HepG2 (cell line): ENCODE measurements at regions not wholly inside any gene's neighbourhood (a gene's known extent, or its start where the extent isn't known, plus 50 kb on each side); places are given as distances from the start of the nearest gene placed in this dataset.

Source experiments
- ATAC-seq: fragments of 200-7000 bp; cut with Tn5 transposase; 3 replicates; pipeline ENCODE4 v1.9.1; 2020; ENCODE audit warnings: mild to moderate bottlenecking, moderate library complexity
- BruUV-seq: library from RNA; stranded (reverse); fragments of 400-500 nt; replicated peaks from 2 replicates; lab custom pipeline; 2021; lab: Mats Ljungman, UMichigan
- CTCF ChIA-PET: fragments of 300-600 bp; formaldehyde crosslinking; extraction: SDS; loops from one replicate; lab custom pipeline; 2021; ENCODE audit warnings: low total read pairs, inconsistent platforms, low intra/inter-chr PET ratio; lab: Yijun Ruan, JAX
- POLR2A ChIA-PET: fragments of 350-600 bp; sonication (Branson Sonifier 250); formaldehyde crosslinking; loops from one replicate; lab custom pipeline; 2020; ENCODE audit warnings: antibody characterized with exemption, inconsistent platforms; lab: Yijun Ruan, JAX
- DNase-seq: peaks from one replicate; pipeline ENCODE4 v3.0.0-alpha.2; 2015; ENCODE audit warnings: low spot score
- FAIRE-seq: peaks from 3 replicates; lab custom pipeline; 2011; peaks lifted over from hg19 to GRCh38; lab: Jason Lieb, UNC
- H2AFZ ChIP-seq: one replicate; pipeline ENCODE4 v1.6.1; 2011; ENCODE audit warnings: low read length, inconsistent platforms
- H3K27ac ChIP-seq: fragments of 300-600 bp; 3 replicates; pipeline ENCODE4 v1.8.0; 2011; ENCODE audit warnings: mixed run types, mild to moderate bottlenecking, mixed read lengths, low read length, inconsistent platforms; ENCODE audit not compliant: insufficient read depth; ENCODE audit errors: extremely low read length
- H3K27me3 ChIP-seq, 2 experiments: fragments of 200-600 bp in 1 of 2; 2 replicates in 1 of 2; 3 replicates in 1 of 2; pipeline versions ENCODE4 v1.6.0 to v1.8.0; 2011; ENCODE audit warnings: low read length in 2 of 2, mild to moderate bottlenecking in 2 of 2, moderate library complexity in 2 of 2, inconsistent platforms in 1 of 2; ENCODE audit not compliant: insufficient read depth in 2 of 2, control insufficient read depth in 1 of 2
- H3K36me3 ChIP-seq, 2 experiments: fragments of 200-600 bp in 1 of 2; replicated peaks in 1 of 2; 2 replicates in 1 of 2; 3 replicates in 1 of 2; pipeline versions ENCODE4 v1.5.1 to v1.8.0; 2011; ENCODE audit warnings: low read length in 2 of 2, inconsistent platforms in 1 of 2; ENCODE audit not compliant: insufficient read depth in 2 of 2, control insufficient read depth in 1 of 2
- H3K4me1 ChIP-seq: 2 replicates; pipeline ENCODE4 v1.5.1; 2012; ENCODE audit warnings: low read length, inconsistent platforms; ENCODE audit not compliant: insufficient read depth
- H3K4me2 ChIP-seq: 2 replicates; pipeline ENCODE4 v1.6.0; 2011; ENCODE audit warnings: low read depth, low read length, inconsistent platforms
- H3K4me3 ChIP-seq, 3 experiments: fragments of 200-600 bp in 1 of 3; sonication (generic), shearing (Covaris generic) in 1 of 3; replicated peaks in 1 of 3; 2 replicates each; pipeline ENCODE4 v1.5.1; 2011 to 2016; ENCODE audit warnings: low read length in 3 of 3, inconsistent platforms in 2 of 3, low read depth in 2 of 3, mild to moderate bottlenecking in 2 of 3, control low read depth in 1 of 3, mixed read lengths in 1 of 3; ENCODE audit not compliant: insufficient read depth in 1 of 3
- H3K79me2 ChIP-seq: one replicate; pipeline ENCODE4 v1.6.1; 2011; ENCODE audit warnings: low read length, inconsistent platforms; ENCODE audit not compliant: insufficient read depth
- H3K9ac ChIP-seq: 2 replicates; pipeline ENCODE4 v1.6.0; 2011; ENCODE audit warnings: mild to moderate bottlenecking, low read depth, low read length, inconsistent platforms; ENCODE audit not compliant: insufficient read depth
- H3K9me3 ChIP-seq: 2 replicates; pipeline ENCODE4 v1.5.1; 2012; ENCODE audit warnings: mild to moderate bottlenecking, low read length
- H4K20me1 ChIP-seq: 2 replicates; pipeline ENCODE4 v1.6.0; 2011; ENCODE audit warnings: inconsistent platforms, mild to moderate bottlenecking, low read length, moderate library complexity; ENCODE audit not compliant: insufficient read depth
- CBX5 ChIP-seq: sonication (generic); formaldehyde crosslinking; IDR thresholded peaks from 2 replicates; pipeline ENCODE4 v1.4.0; 2020; ENCODE audit warnings: missing genetic modification reagents, borderline replicate concordance
- GTF2F1 ChIP-seq: fragments of 150-350 bp; IDR thresholded peaks from 2 replicates; pipeline ENCODE4 v1.6.1; 2014; ENCODE audit warnings: low read length
- XRCC5 ChIP-seq: fragments of 200-400 bp; formaldehyde crosslinking; optimal IDR thresholded peaks from 2 replicates; pipeline ENCODE3; 2017; ENCODE audit warnings: mild to moderate bottlenecking, low read length
- ZFP36L1 ChIP-seq: sonication (generic); formaldehyde crosslinking; IDR thresholded peaks from 2 replicates; pipeline ENCODE4 v1.8.0; 2022; ENCODE audit warnings: mild to moderate bottlenecking, missing genetic modification reagents, moderate library complexity
- ZFP36L2 ChIP-seq: sonication (generic); formaldehyde crosslinking; IDR thresholded peaks from 2 replicates; pipeline ENCODE4 v1.4.0; 2020; ENCODE audit warnings: missing genetic modification reagents
- ZNF281 ChIP-seq: sonication (generic); formaldehyde crosslinking; IDR thresholded peaks from 2 replicates; pipeline ENCODE4 v1.4.0; 2020; ENCODE audit warnings: missing genetic modification reagents, borderline replicate concordance
- WGBS: methylation state at CpG from one replicate; pipeline ENCODE4 v1.1.6; 2017; ENCODE audit warnings: low lambda C conversion rate; 5-methylcytosine and 5-hydroxymethylcytosine counted together
- in situ Hi-C: cut with HindIII; loops from 2 replicates; pipeline ENCODE4 v1.10.0; 2017; ENCODE audit warnings: low pct_unique_long_range_greater_than_20kb; ENCODE audit not compliant: extremely low pct_ligation_motif_present
- intact Hi-C: fragments of 100-400 bp; cut with micrococcal nuclease; formaldehyde crosslinking; loops from one replicate; pipeline ENCODE4 v1.10.0; 2022; ENCODE audit not compliant: unreplicated experiment
- TF ChIP-seq, protein P1 (sequence below): sonication (generic); formaldehyde crosslinking; IDR thresholded peaks from 2 replicates; pipeline ENCODE4; 2020; ENCODE audit warnings: missing genetic modification reagents, mild to moderate bottlenecking, borderline replicate concordance
- TF ChIP-seq, protein P2 (sequence below), 2 experiments: sonication (generic) in 1 of 2; formaldehyde crosslinking in 1 of 2; IDR thresholded peaks; 2 replicates each; pipeline versions ENCODE4 v1.4.0 to v1.6.1; 2018 to 2020; ENCODE audit warnings: missing genetic modification reagents in 2 of 2, borderline replicate concordance in 1 of 2, low read depth in 1 of 2, mild to moderate bottlenecking in 1 of 2, missing biosample characterization in 1 of 2

GRCh38 chr6:17021539-17021889 lies 80.3 kb upstream of the STMND1 start:
- Histone ChIP-seq H2AFZ (no peak overlapping the region), H3K79me2 (no peaks in the 10 kb centered on the region), H3K4me3 (no peak overlapping the region), H3K27me3 (no peaks in the 10 kb centered on the region), H3K4me2 (no peak overlapping the region), H4K20me1 (no peaks in the 10 kb centered on the region), H3K27ac (no peak overlapping the region), H3K4me1 (peaks cover 11% of the 10 kb centered on the region), H3K9ac (no peak overlapping the region), H3K36me3 (no peaks in the 10 kb centered on the region), H3K9me3 (no peaks in the 10 kb centered on the region)
- no peak for ATAC-seq
- no peak for TF ChIP-seq ZFP36L1
- TF ChIP-seq, protein P1, sequence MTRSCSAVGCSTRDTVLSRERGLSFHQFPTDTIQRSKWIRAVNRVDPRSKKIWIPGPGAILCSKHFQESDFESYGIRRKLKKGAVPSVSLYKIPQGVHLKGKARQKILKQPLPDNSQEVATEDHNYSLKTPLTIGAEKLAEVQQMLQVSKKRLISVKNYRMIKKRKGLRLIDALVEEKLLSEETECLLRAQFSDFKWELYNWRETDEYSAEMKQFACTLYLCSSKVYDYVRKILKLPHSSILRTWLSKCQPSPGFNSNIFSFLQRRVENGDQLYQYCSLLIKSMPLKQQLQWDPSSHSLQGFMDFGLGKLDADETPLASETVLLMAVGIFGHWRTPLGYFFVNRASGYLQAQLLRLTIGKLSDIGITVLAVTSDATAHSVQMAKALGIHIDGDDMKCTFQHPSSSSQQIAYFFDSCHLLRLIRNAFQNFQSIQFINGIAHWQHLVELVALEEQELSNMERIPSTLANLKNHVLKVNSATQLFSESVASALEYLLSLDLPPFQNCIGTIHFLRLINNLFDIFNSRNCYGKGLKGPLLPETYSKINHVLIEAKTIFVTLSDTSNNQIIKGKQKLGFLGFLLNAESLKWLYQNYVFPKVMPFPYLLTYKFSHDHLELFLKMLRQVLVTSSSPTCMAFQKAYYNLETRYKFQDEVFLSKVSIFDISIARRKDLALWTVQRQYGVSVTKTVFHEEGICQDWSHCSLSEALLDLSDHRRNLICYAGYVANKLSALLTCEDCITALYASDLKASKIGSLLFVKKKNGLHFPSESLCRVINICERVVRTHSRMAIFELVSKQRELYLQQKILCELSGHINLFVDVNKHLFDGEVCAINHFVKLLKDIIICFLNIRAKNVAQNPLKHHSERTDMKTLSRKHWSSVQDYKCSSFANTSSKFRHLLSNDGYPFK (CRISPR knock-in tag): no peak
- no peak for TF ChIP-seq ZNF281 (CRISPR knock-in tag)
- no peak for TF ChIP-seq GTF2F1
- TF ChIP-seq ZFP36L2 (CRISPR knock-in tag): no peak
- no peak for TF ChIP-seq CBX5 (CRISPR knock-in tag)
- TF ChIP-seq, protein P2, sequence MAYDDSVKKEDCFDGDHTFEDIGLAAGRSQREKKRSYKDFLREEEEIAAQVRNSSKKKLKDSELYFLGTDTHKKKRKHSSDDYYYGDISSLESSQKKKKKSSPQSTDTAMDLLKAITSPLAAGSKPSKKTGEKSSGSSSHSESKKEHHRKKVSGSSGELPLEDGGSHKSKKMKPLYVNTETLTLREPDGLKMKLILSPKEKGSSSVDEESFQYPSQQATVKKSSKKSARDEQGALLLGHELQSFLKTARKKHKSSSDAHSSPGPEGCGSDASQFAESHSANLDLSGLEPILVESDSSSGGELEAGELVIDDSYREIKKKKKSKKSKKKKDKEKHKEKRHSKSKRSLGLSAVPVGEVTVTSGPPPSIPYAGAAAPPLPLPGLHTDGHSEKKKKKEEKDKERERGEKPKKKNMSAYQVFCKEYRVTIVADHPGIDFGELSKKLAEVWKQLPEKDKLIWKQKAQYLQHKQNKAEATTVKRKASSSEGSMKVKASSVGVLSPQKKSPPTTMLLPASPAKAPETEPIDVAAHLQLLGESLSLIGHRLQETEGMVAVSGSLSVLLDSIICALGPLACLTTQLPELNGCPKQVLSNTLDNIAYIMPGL (CRISPR knock-in tag; IDR thresholded peaks at IDR 0.05; ENCODE audit: borderline replicate concordance in 1 of 2, low read depth in 1 of 2): no peak
- TF ChIP-seq XRCC5: no peak
- DNase-seq: no peak
- no TSS peak for BruUV-seq
- 35% methylated on average over 5 of the region's 5 CpGs for WGBS
- FAIRE-seq: no peak
- CTCF ChIA-PET: no interaction called here
- POLR2A ChIA-PET: no interaction called here
- intact Hi-C loops (no loop called here), in situ Hi-C loops (no loop called here)
